ENCODE measurements at regions not wholly inside any gene's neighbourhood (a gene's known extent, or its start where the extent isn't known, plus 50 kb on each side); places are given as distances from the start of the nearest gene placed in this dataset.

- no peak for DNase-seq (ENCODE audit: low read depth in 3 of 3)
Observed at GRCh38 chr21:40985370-40985769, 138.4 kb upstream of the DSCAM start.

GRCh38 chr21:40990366-40990765 lies 143.4 kb upstream of the DSCAM start:
- no peak for DNase-seq (ENCODE audit: low read depth in 3 of 3)

- no peak for DNase-seq (ENCODE audit: low read depth in 3 of 3)
Observed at GRCh38 chr21:40997831-40998230, 150.9 kb upstream of the DSCAM start.

- no peak for DNase-seq (ENCODE audit: low read depth in 3 of 3)
Observed at GRCh38 chr21:41000838-41001237, 153.9 kb upstream of the DSCAM start.

GRCh38 chr21:41006636-41007035 lies 159.7 kb upstream of the DSCAM start:
- DNase-seq (ENCODE audit: low read depth in 3 of 3): no peak

GRCh38 chr21:41008351-41008750 lies 159.6 kb upstream of the BACE2 start:
- no peak for DNase-seq (ENCODE audit: low read depth in 3 of 3)

GRCh38 chr21:41008974-41009373 lies 159.0 kb upstream of the BACE2 start:
- no peak for DNase-seq (ENCODE audit: low read depth in 3 of 3)

- no peak for DNase-seq (ENCODE audit: low read depth in 3 of 3)
Observed at GRCh38 chr21:41009398-41010100, 158.4 kb upstream of the BACE2 start.

GRCh38 chr21:41010101-41010435 lies 157.9 kb upstream of the BACE2 start:
- DNase-seq (ENCODE audit: low read depth in 3 of 3): no peak

GRCh38 chr21:41011098-41011731 lies 156.7 kb upstream of the BACE2 start:
- DNase-seq (ENCODE audit: low read depth in 3 of 3): no peak

- no peak for DNase-seq (ENCODE audit: low read depth in 3 of 3)
Observed at GRCh38 chr21:41011951-41012366, 156.0 kb upstream of the BACE2 start.

GRCh38 chr21:41012425-41012824 lies 155.5 kb upstream of the BACE2 start:
- DNase-seq (ENCODE audit: low read depth in 3 of 3): no peak

GRCh38 chr21:41016472-41016871 lies 151.5 kb upstream of the BACE2 start:
- no peak for DNase-seq (ENCODE audit: low read depth in 3 of 3)

- no peak for DNase-seq (ENCODE audit: low read depth in 3 of 3)
Observed at GRCh38 chr21:41018431-41018830, 149.5 kb upstream of the BACE2 start.

GRCh38 chr21:41023936-41024335 lies 144.0 kb upstream of the BACE2 start:
- DNase-seq (ENCODE audit: low read depth in 3 of 3): no peak

GRCh38 chr21:41024341-41024740 lies 143.6 kb upstream of the BACE2 start:
- no peak for DNase-seq (ENCODE audit: low read depth in 3 of 3)

GRCh38 chr21:41024746-41025254 lies 143.2 kb upstream of the BACE2 start:
- DNase-seq (ENCODE audit: low read depth in 3 of 3): no peak

GRCh38 chr21:41029571-41029970 lies 138.4 kb upstream of the BACE2 start:
- DNase-seq (ENCODE audit: low read depth in 3 of 3): no peak

- DNase-seq (ENCODE audit: low read depth in 3 of 3): no peak
Observed at GRCh38 chr21:41031701-41032220, 136.2 kb upstream of the BACE2 start.

GRCh38 chr21:41032541-41032940 lies 135.4 kb upstream of the BACE2 start:
- DNase-seq (ENCODE audit: low read depth in 3 of 3): no peak

- DNase-seq (ENCODE audit: low read depth in 3 of 3): no peak
Observed at GRCh38 chr21:41037212-41037611, 130.7 kb upstream of the BACE2 start.

GRCh38 chr21:41037936-41038335 lies 130.0 kb upstream of the BACE2 start:
- no peak for DNase-seq (ENCODE audit: low read depth in 3 of 3)

- DNase-seq (ENCODE audit: low read depth in 3 of 3): no peak
Observed at GRCh38 chr21:41043014-41043413, 124.9 kb upstream of the BACE2 start.

Measured in stimulated activated CD4-positive, alpha-beta T cell treated with anti-CD3 and anti-CD28 coated beads, TNF-alpha, amount 100 ng/mL, for 4 hours (primary cell).